ENCODE measurements at regions not wholly inside any gene's neighbourhood (a gene's known extent, or its start where the extent isn't known, plus 50 kb on each side); places are given as distances from the start of the nearest gene placed in this dataset.

DNA sequence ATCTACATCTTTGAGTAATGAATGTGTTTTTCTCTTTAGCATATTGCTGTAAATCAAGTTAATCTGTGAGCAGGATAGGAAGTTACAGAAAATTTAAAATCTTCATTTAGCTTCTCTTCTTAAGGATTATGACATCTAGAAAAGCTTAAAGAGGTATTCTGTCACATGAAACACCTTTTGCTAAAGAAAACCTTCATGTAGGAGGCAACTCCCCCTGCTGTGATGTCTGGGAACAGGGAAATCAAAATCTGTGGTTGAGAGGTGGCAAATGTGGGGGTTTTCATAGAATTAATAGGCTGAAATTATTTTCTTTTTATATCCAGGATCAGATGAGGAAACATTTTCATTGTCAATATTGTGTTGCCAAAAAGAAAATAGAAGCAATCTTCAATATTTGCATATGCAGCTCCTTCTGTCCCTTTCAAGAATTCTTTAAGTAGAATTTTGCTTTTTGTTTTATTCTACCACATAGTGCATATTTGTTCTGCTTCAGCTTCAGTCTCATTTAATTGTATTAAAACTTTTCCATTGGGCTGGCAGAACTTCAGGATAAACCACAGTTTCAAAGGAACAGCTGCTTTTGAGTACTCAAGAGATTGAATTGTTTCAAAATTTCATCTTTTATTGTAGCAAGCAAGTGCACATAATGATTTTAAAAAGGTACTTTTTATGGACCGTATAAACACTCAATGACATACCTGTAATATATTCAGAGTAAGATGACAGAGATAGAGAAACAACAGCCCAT, 128.4 kb downstream of the RAP2B start:
- CTCF ChIA-PET, result interaction anchor here (0.6 to 2.0 kb wide), 9 partner anchors 9 to 247 kb away, joined by 3 to 16 read pairs (median 5); no protein-coding TSS in a partner anchor
- no peaks in the 10 kb centered on the region for H3K9me3 Mint-ChIP-seq (ENCODE audit: low read depth, unreplicated experiment)
- H3K27ac Mint-ChIP-seq (ENCODE audit: unreplicated experiment), result no peak overlapping the region
- H3K36me3 Mint-ChIP-seq (ENCODE audit: insufficient read depth, unreplicated experiment), result no peaks in the 10 kb centered on the region
- H3K4me3 Mint-ChIP-seq (ENCODE audit: low read depth, unreplicated experiment), result no peak overlapping the region
- no peaks in the 10 kb centered on the region for H3K27me3 Mint-ChIP-seq (ENCODE audit: unreplicated experiment)
- peaks cover 44% of the 10 kb centered on the region for H3K4me1 Mint-ChIP-seq (ENCODE audit: low read depth, unreplicated experiment)
- BruUV-seq (replicated peaks), result no TSS peak
- intact Hi-C loops (cut with micrococcal nuclease; ENCODE audit: unreplicated experiment), result loop anchor here (1.0 to 10.0 kb wide), 7 partner anchors 125 to 734 kb away; no protein-coding TSS in a partner anchor
- peak; percentile 36 for DNase-seq
- TF ChIP-seq, protein P1, sequence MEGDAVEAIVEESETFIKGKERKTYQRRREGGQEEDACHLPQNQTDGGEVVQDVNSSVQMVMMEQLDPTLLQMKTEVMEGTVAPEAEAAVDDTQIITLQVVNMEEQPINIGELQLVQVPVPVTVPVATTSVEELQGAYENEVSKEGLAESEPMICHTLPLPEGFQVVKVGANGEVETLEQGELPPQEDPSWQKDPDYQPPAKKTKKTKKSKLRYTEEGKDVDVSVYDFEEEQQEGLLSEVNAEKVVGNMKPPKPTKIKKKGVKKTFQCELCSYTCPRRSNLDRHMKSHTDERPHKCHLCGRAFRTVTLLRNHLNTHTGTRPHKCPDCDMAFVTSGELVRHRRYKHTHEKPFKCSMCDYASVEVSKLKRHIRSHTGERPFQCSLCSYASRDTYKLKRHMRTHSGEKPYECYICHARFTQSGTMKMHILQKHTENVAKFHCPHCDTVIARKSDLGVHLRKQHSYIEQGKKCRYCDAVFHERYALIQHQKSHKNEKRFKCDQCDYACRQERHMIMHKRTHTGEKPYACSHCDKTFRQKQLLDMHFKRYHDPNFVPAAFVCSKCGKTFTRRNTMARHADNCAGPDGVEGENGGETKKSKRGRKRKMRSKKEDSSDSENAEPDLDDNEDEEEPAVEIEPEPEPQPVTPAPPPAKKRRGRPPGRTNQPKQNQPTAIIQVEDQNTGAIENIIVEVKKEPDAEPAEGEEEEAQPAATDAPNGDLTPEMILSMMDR (IDR thresholded peaks at IDR 0.05; ENCODE audit: unreplicated experiment), result peak; percentile 68

DNA sequence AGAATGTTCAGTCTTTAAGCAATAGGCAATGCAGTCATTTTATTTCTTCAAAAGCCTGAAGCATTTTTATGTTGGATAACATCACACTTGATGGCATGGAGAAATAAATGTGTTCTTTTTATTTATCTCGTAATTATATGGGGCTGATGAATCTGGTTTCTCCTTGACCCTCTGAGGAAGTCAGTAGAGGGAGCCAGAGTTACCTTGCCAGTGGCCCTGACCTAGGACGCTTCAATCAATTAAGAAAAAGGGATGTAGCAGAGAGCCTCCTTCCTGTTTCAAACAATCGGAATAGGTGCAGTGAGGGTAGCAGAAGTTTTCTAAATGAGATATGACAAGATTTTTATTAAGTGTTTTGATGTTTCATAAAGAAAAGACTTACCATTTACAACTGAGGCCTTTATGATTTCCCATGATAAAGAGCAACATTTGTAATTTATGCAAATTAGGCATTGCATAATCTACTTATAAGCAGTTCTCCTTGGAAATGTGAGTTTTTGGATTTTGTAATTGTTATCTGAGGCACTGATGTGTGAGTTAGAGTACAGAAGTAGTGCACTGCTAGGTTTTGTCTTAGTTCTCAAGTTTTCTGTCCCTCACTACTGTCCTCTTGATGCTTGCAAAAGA, 129.1 kb downstream of the RAP2B start:
- Mint-ChIP-seq H3K4me1 (ENCODE audit: low read depth, unreplicated experiment) (peaks cover 37% of the 10 kb centered on the region), H3K36me3 (ENCODE audit: insufficient read depth, unreplicated experiment) (no peaks in the 10 kb centered on the region)
- BruUV-seq (replicated peaks), result no TSS peak

DNA sequence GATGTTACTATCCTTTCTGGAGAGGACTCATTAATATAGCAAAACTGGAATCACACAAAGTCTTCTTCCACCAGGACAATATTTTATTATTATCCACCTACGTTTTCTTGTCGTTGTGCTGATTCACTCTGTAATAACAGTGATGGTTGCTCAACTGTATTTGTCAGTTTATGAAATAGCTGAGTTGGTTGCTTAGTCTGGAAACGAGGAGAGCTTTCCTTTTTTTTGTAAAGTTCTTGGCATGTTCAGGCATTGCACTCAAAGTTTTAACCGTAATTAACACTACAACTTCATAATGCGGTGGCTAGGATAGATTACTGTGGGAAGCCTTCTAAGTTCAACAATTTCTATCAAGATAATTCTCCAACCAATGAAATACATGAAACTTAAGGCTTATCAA, 131.2 kb downstream of the RAP2B start:
- Mint-ChIP-seq H3K4me3 (ENCODE audit: low read depth, unreplicated experiment) (no peak overlapping the region), H3K36me3 (ENCODE audit: insufficient read depth, unreplicated experiment) (no peaks in the 10 kb centered on the region), H3K9me3 (ENCODE audit: low read depth, unreplicated experiment) (no peaks in the 10 kb centered on the region), H3K4me1 (ENCODE audit: low read depth, unreplicated experiment) (peaks cover 26% of the 10 kb centered on the region), H3K27ac (ENCODE audit: unreplicated experiment) (no peak overlapping the region), H3K27me3 (ENCODE audit: unreplicated experiment) (no peaks in the 10 kb centered on the region)
- no peak for DNase-seq
- no TSS peak for BruUV-seq (replicated peaks)
- intact Hi-C loops (cut with micrococcal nuclease; ENCODE audit: unreplicated experiment), result loop anchor here (5.0 to 10.0 kb wide), 2 partner anchors 154 to 732 kb away; no protein-coding TSS in a partner anchor
- TF ChIP-seq, protein P1 (IDR thresholded peaks at IDR 0.05; ENCODE audit: unreplicated experiment), result no peak
- CTCF ChIA-PET, result interaction anchor here (1.3 kb wide), 1 partner anchor 250 kb away, joined by 3 read pairs; no protein-coding TSS in a partner anchor

More for the DNA sequence above, 129.1 kb downstream of the RAP2B start:
- H3K27me3 Mint-ChIP-seq (ENCODE audit: unreplicated experiment), result no peaks in the 10 kb centered on the region
- TF ChIP-seq, protein P1 (IDR thresholded peaks at IDR 0.05; ENCODE audit: unreplicated experiment), result peak; percentile 71
- CTCF ChIA-PET, result interaction anchor here (0.6 to 2.0 kb wide), 7 partner anchors 9 to 958 kb away, joined by 3 to 16 read pairs (median 3); no protein-coding TSS in a partner anchor
- DNase-seq, result peak; percentile 47
- no peaks in the 10 kb centered on the region for H3K9me3 Mint-ChIP-seq (ENCODE audit: low read depth, unreplicated experiment)
- no peak overlapping the region for H3K4me3 Mint-ChIP-seq (ENCODE audit: low read depth, unreplicated experiment)
- H3K27ac Mint-ChIP-seq (ENCODE audit: unreplicated experiment), result no peak overlapping the region
- intact Hi-C loops (cut with micrococcal nuclease; ENCODE audit: unreplicated experiment), result loop anchor here (1.0 to 10.0 kb wide), 4 partner anchors 156 to 734 kb away; no protein-coding TSS in a partner anchor

DNA sequence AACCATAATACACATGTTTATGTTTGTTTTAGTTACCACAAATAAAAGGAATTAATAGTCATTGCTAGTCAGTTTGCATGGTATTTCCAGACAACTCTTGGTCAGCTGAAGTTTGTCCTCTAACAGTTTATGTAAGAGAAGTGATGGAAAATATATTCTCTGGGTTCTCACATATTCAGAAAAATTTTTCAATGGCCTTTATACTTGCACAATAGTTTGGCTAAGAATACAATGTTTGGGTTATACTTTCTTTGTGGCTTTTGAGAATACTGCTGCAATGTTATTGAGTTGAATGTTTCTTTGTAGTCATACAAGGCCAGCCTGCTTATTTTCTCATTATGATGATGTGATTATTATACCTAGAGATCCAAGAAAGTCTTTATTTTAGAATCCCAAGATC, 133.9 kb downstream of the RAP2B start:
- BruUV-seq (replicated peaks), result no TSS peak
- TF ChIP-seq, protein P1 (IDR thresholded peaks at IDR 0.05; ENCODE audit: unreplicated experiment), result no peak
- H3K4me3 Mint-ChIP-seq (ENCODE audit: low read depth, unreplicated experiment), result no peak overlapping the region
- intact Hi-C loops (cut with micrococcal nuclease; ENCODE audit: unreplicated experiment), result loop anchor here (10.0 kb wide), 1 partner anchor 729 kb away; no protein-coding TSS in a partner anchor
- no peak for DNase-seq
- no peak overlapping the region for H3K27ac Mint-ChIP-seq (ENCODE audit: unreplicated experiment)
- H3K36me3 Mint-ChIP-seq (ENCODE audit: insufficient read depth, unreplicated experiment), result no peaks in the 10 kb centered on the region
- CTCF ChIA-PET, result no interaction called here
- H3K4me1 Mint-ChIP-seq (ENCODE audit: low read depth, unreplicated experiment), result peaks cover 10% of the 10 kb centered on the region
- no peaks in the 10 kb centered on the region for H3K27me3 Mint-ChIP-seq (ENCODE audit: unreplicated experiment)
- H3K9me3 Mint-ChIP-seq (ENCODE audit: low read depth, unreplicated experiment), result no peaks in the 10 kb centered on the region
